ENCODE measurements at regions not wholly inside any gene's neighbourhood (a gene's known extent, or its start where the extent isn't known, plus 50 kb on each side); places are given as distances from the start of the nearest gene placed in this dataset.

DNA sequence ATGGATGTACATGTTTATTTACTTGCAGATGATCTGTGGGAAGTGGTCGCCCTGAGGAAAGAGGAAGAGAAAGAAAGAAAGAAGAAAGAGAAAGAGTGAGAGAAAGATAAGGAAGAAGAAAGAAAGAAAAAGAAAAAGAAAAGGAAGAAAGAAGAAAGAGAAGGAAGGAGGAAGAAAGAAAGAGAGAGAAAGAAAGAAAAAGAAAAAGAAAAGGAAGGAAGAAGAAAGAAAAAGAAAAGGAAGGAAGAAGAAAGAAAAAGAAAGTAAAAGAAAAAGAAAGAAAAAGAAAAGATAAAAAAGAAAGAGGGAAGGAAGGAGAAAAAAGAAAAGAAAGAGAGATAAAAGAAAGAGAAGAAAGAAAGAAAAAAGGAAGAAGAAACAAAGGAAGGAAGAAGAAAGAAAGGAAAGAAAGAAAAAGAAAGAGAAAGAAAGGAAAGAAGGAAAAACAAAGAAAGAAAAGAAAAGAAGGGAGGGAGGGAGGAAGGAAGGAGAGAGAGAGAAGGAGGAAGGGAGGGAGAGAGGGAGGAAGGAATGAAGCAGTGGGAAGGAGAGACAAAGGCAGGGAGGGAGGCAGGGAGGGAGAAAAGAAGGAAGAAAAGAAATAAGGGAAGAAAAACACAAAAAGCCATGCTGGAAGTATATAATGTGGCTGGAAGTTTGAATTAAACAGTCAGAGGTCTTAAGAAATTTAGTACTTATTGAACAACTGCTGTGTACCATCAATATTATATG lies 976.6 kb downstream of the FAM181B start:
- Mint-ChIP-seq H3K4me3 (ENCODE audit: unreplicated experiment) (no peak overlapping the region), H3K4me1 (ENCODE audit: unreplicated experiment) (no peaks in the 10 kb centered on the region), H3K27me3 (ENCODE audit: unreplicated experiment) (peaks cover 1% of the 10 kb centered on the region), H3K27ac (ENCODE audit: unreplicated experiment) (no peak overlapping the region), H3K36me3 (ENCODE audit: low read depth, unreplicated experiment) (no peaks in the 10 kb centered on the region), H3K9me3 (ENCODE audit: unreplicated experiment) (no peaks in the 10 kb centered on the region)
- DNase-seq (ENCODE audit: low spot score) = no peak
- TF ChIP-seq CTCF (IDR thresholded peaks at IDR 0.05; ENCODE audit: unreplicated experiment) = no peak

- no peak for TF ChIP-seq CTCF (IDR thresholded peaks at IDR 0.05; ENCODE audit: unreplicated experiment)
- Mint-ChIP-seq H3K4me1 (ENCODE audit: unreplicated experiment) (no peaks in the 10 kb centered on the region), H3K27ac (ENCODE audit: unreplicated experiment) (no peak overlapping the region), H3K9me3 (ENCODE audit: unreplicated experiment) (peaks cover under 1% of the 10 kb centered on the region), H3K36me3 (ENCODE audit: low read depth, unreplicated experiment) (no peaks in the 10 kb centered on the region), H3K4me3 (ENCODE audit: unreplicated experiment) (no peak overlapping the region), H3K27me3 (ENCODE audit: unreplicated experiment) (no peaks in the 10 kb centered on the region)
- DNase-seq (ENCODE audit: low spot score) = no peak
Measured at GRCh38 chr11:81749245-81749644, 984.4 kb downstream of the FAM181B start.

GRCh38 chr11:81744336-81745116 lies 989.1 kb downstream of the FAM181B start:
- no peak for TF ChIP-seq CTCF (IDR thresholded peaks at IDR 0.05; ENCODE audit: unreplicated experiment)
- H3K36me3 Mint-ChIP-seq (ENCODE audit: low read depth, unreplicated experiment) = no peaks in the 10 kb centered on the region
- H3K27ac Mint-ChIP-seq (ENCODE audit: unreplicated experiment) = no peak overlapping the region
- peaks cover 5% of the 10 kb centered on the region for H3K9me3 Mint-ChIP-seq (ENCODE audit: unreplicated experiment)
- no peak overlapping the region for H3K4me3 Mint-ChIP-seq (ENCODE audit: unreplicated experiment)
- H3K4me1 Mint-ChIP-seq (ENCODE audit: unreplicated experiment) = no peaks in the 10 kb centered on the region
- H3K27me3 Mint-ChIP-seq (ENCODE audit: unreplicated experiment) = no peaks in the 10 kb centered on the region
- no peak for DNase-seq (ENCODE audit: low spot score)

- no peaks in the 10 kb centered on the region for H3K4me1 Mint-ChIP-seq (ENCODE audit: unreplicated experiment)
- TF ChIP-seq CTCF (IDR thresholded peaks at IDR 0.05; ENCODE audit: unreplicated experiment) = no peak
- no peak overlapping the region for H3K4me3 Mint-ChIP-seq (ENCODE audit: unreplicated experiment)
- H3K27me3 Mint-ChIP-seq (ENCODE audit: unreplicated experiment) = peaks cover 2% of the 10 kb centered on the region
- DNase-seq (ENCODE audit: low spot score) = no peak
- H3K9me3 Mint-ChIP-seq (ENCODE audit: unreplicated experiment) = peaks cover 12% of the 10 kb centered on the region
- no peak overlapping the region for H3K27ac Mint-ChIP-seq (ENCODE audit: unreplicated experiment)
- no peaks in the 10 kb centered on the region for H3K36me3 Mint-ChIP-seq (ENCODE audit: low read depth, unreplicated experiment)
Measured at GRCh38 chr11:81725701-81726100, 1008.0 kb downstream of the FAM181B start.

GRCh38 chr11:81717695-81718094 lies 1016.0 kb downstream of the FAM181B start:
- Mint-ChIP-seq H3K27me3 (ENCODE audit: unreplicated experiment) (peaks cover 2% of the 10 kb centered on the region), H3K4me3 (ENCODE audit: unreplicated experiment) (no peak overlapping the region), H3K4me1 (ENCODE audit: unreplicated experiment) (no peaks in the 10 kb centered on the region), H3K9me3 (ENCODE audit: unreplicated experiment) (no peaks in the 10 kb centered on the region), H3K36me3 (ENCODE audit: low read depth, unreplicated experiment) (no peaks in the 10 kb centered on the region), H3K27ac (ENCODE audit: unreplicated experiment) (no peak overlapping the region)
- no peak for DNase-seq (ENCODE audit: low spot score)
- TF ChIP-seq CTCF (IDR thresholded peaks at IDR 0.05; ENCODE audit: unreplicated experiment) = no peak
